HepG2 (cell line): ENCODE measurements at regions not wholly inside any gene's neighbourhood (a gene's known extent, or its start where the extent isn't known, plus 50 kb on each side); places are given as distances from the start of the nearest gene placed in this dataset.

Experiments used
- ATAC-seq: fragments of 200-7000 bp; cut with Tn5 transposase; 3 replicates; pipeline ENCODE4 v1.9.1; 2020; ENCODE audit warnings: mild to moderate bottlenecking, moderate library complexity
- BruUV-seq: library from RNA; stranded (reverse); fragments of 400-500 nt; replicated peaks from 2 replicates; lab custom pipeline; 2021; lab: Mats Ljungman, UMichigan
- CTCF ChIA-PET: fragments of 300-600 bp; formaldehyde crosslinking; extraction: SDS; loops from one replicate; lab custom pipeline; 2021; ENCODE audit warnings: low total read pairs, inconsistent platforms, low intra/inter-chr PET ratio; lab: Yijun Ruan, JAX
- POLR2A ChIA-PET: fragments of 350-600 bp; sonication (Branson Sonifier 250); formaldehyde crosslinking; loops from one replicate; lab custom pipeline; 2020; ENCODE audit warnings: antibody characterized with exemption, inconsistent platforms; lab: Yijun Ruan, JAX
- DNase-seq: peaks from one replicate; pipeline ENCODE4 v3.0.0-alpha.2; 2015; ENCODE audit warnings: low spot score
- FAIRE-seq: peaks from 3 replicates; lab custom pipeline; 2011; peaks lifted over from hg19 to GRCh38; lab: Jason Lieb, UNC
- H2AFZ ChIP-seq: one replicate; pipeline ENCODE4 v1.6.1; 2011; ENCODE audit warnings: low read length, inconsistent platforms
- H3K27ac ChIP-seq: fragments of 300-600 bp; 3 replicates; pipeline ENCODE4 v1.8.0; 2011; ENCODE audit warnings: mixed run types, mild to moderate bottlenecking, mixed read lengths, low read length, inconsistent platforms; ENCODE audit not compliant: insufficient read depth; ENCODE audit errors: extremely low read length
- H3K27me3 ChIP-seq, 2 experiments: fragments of 200-600 bp in 1 of 2; 2 replicates in 1 of 2; 3 replicates in 1 of 2; pipeline versions ENCODE4 v1.6.0 to v1.8.0; 2011; ENCODE audit warnings: low read length in 2 of 2, mild to moderate bottlenecking in 2 of 2, moderate library complexity in 2 of 2, inconsistent platforms in 1 of 2; ENCODE audit not compliant: insufficient read depth in 2 of 2, control insufficient read depth in 1 of 2
- H3K36me3 ChIP-seq, 2 experiments: fragments of 200-600 bp in 1 of 2; replicated peaks in 1 of 2; 2 replicates in 1 of 2; 3 replicates in 1 of 2; pipeline versions ENCODE4 v1.5.1 to v1.8.0; 2011; ENCODE audit warnings: low read length in 2 of 2, inconsistent platforms in 1 of 2; ENCODE audit not compliant: insufficient read depth in 2 of 2, control insufficient read depth in 1 of 2
- H3K4me1 ChIP-seq: 2 replicates; pipeline ENCODE4 v1.5.1; 2012; ENCODE audit warnings: low read length, inconsistent platforms; ENCODE audit not compliant: insufficient read depth
- H3K4me2 ChIP-seq: 2 replicates; pipeline ENCODE4 v1.6.0; 2011; ENCODE audit warnings: low read depth, low read length, inconsistent platforms
- H3K4me3 ChIP-seq, 3 experiments: fragments of 200-600 bp in 1 of 3; sonication (generic), shearing (Covaris generic) in 1 of 3; replicated peaks in 1 of 3; 2 replicates each; pipeline ENCODE4 v1.5.1; 2011 to 2016; ENCODE audit warnings: low read length in 3 of 3, inconsistent platforms in 2 of 3, low read depth in 2 of 3, mild to moderate bottlenecking in 2 of 3, control low read depth in 1 of 3, mixed read lengths in 1 of 3; ENCODE audit not compliant: insufficient read depth in 1 of 3
- H3K79me2 ChIP-seq: one replicate; pipeline ENCODE4 v1.6.1; 2011; ENCODE audit warnings: low read length, inconsistent platforms; ENCODE audit not compliant: insufficient read depth
- H3K9ac ChIP-seq: 2 replicates; pipeline ENCODE4 v1.6.0; 2011; ENCODE audit warnings: mild to moderate bottlenecking, low read depth, low read length, inconsistent platforms; ENCODE audit not compliant: insufficient read depth
- H3K9me3 ChIP-seq: 2 replicates; pipeline ENCODE4 v1.5.1; 2012; ENCODE audit warnings: mild to moderate bottlenecking, low read length
- H4K20me1 ChIP-seq: 2 replicates; pipeline ENCODE4 v1.6.0; 2011; ENCODE audit warnings: inconsistent platforms, mild to moderate bottlenecking, low read length, moderate library complexity; ENCODE audit not compliant: insufficient read depth
- PBX2 ChIP-seq: IDR thresholded peaks from 2 replicates; pipeline ENCODE4 v1.6.1; 2016; ENCODE audit warnings: control low read depth
- RNF219 ChIP-seq: sonication (generic); formaldehyde crosslinking; IDR thresholded peaks from 2 replicates; pipeline ENCODE4 v1.5.0; 2020; ENCODE audit warnings: mild to moderate bottlenecking, missing genetic modification reagents
- SMARCE1 ChIP-seq: fragments of 450-650 bp; IDR thresholded peaks from 2 replicates; pipeline ENCODE4 v1.6.1; 2017; ENCODE audit warnings: borderline replicate concordance
- TFE3 ChIP-seq: IDR thresholded peaks from 2 replicates; pipeline ENCODE4 v1.6.1; 2016
- ZNF383 ChIP-seq: sonication (generic); formaldehyde crosslinking; IDR thresholded peaks from 2 replicates; pipeline ENCODE4 v1.4.0; 2020; ENCODE audit warnings: missing genetic modification reagents, mild to moderate bottlenecking, borderline replicate concordance
- ZNF724P ChIP-seq: sonication (generic); formaldehyde crosslinking; IDR thresholded peaks from 2 replicates; pipeline ENCODE4 v1.8.0; 2022; ENCODE audit warnings: missing genetic modification reagents, borderline replicate concordance
- ZNF773 ChIP-seq: sonication (generic); formaldehyde crosslinking; IDR thresholded peaks from 2 replicates; pipeline ENCODE4 v1.4.0; 2020; ENCODE audit warnings: missing genetic modification reagents, borderline replicate concordance
- in situ Hi-C: cut with HindIII; loops from 2 replicates; pipeline ENCODE4 v1.10.0; 2017; ENCODE audit warnings: low pct_unique_long_range_greater_than_20kb; ENCODE audit not compliant: extremely low pct_ligation_motif_present
- intact Hi-C: fragments of 100-400 bp; cut with micrococcal nuclease; formaldehyde crosslinking; loops from one replicate; pipeline ENCODE4 v1.10.0; 2022; ENCODE audit not compliant: unreplicated experiment

GRCh38 chr14:30402846-30403245 lies 156.1 kb upstream of the G2E3 start:
- Histone ChIP-seq H3K9me3 (no peaks in the 10 kb centered on the region), H3K4me1 (no peaks in the 10 kb centered on the region), H3K27me3 (no peaks in the 10 kb centered on the region), H2AFZ (no peak overlapping the region), H3K4me2 (no peak overlapping the region), H3K79me2 (no peaks in the 10 kb centered on the region), H3K36me3 (no peaks in the 10 kb centered on the region), H3K4me3 (no peak overlapping the region), H3K9ac (no peak overlapping the region), H4K20me1 (no peaks in the 10 kb centered on the region), H3K27ac (no peak overlapping the region)
- in situ Hi-C loops (no loop called here), intact Hi-C loops (no loop called here)
- TF ChIP-seq PBX2 (CRISPR knock-in tag) (no peak), RNF219 (no peak), ZNF724P (CRISPR knock-in tag) (no peak), ZNF383 (no peak), SMARCE1 (no peak), ZNF773 (CRISPR knock-in tag) (no peak), TFE3 (no peak)
- POLR2A ChIA-PET, result no interaction called here
- CTCF ChIA-PET, result no interaction called here
- ATAC-seq, result no peak
- FAIRE-seq, result no peak
- no TSS peak for BruUV-seq
- no peak for DNase-seq
